OCI-LY3 (cell line): ENCODE measurements at regions not wholly inside any gene's neighbourhood (a gene's known extent, or its start where the extent isn't known, plus 50 kb on each side); places are given as distances from the start of the nearest gene placed in this dataset.

Experiments used
- CTCF ChIP-seq: fragments of 200-600, 300-600 bp; sonication (generic); IDR thresholded peaks from 2 replicates; pipeline ENCODE4 v1.5.1; 2014; ENCODE audit warnings: antibody characterized with exemption, low read length, low read depth
- EZH2phosphoT487 ChIP-seq: fragments of 200-600 bp; shearing (Covaris generic); IDR thresholded peaks from 2 replicates; pipeline ENCODE4 v1.6.1; 2018; ENCODE audit warnings: antibody characterized with exemption, mixed run types, low read depth

- no peak for TF ChIP-seq CTCF
- no peak for TF ChIP-seq EZH2phosphoT487
Measured at GRCh38 chr5:89826938-89827337, 582.6 kb downstream of the CETN3 start.
